ENCODE measurements at regions not wholly inside any gene's neighbourhood (a gene's known extent, or its start where the extent isn't known, plus 50 kb on each side); places are given as distances from the start of the nearest gene placed in this dataset.

- POLR2A ChIA-PET, result no interaction called here
- H3K4me1 ChIP-seq (ENCODE audit: control insufficient read depth, insufficient read depth, low read length), result no peaks in the 10 kb centered on the region
- CTCF ChIA-PET, result interaction anchor here (0.7 kb wide), 1 partner anchor 168 kb away, joined by 3 read pairs; no protein-coding TSS in a partner anchor
- TF ChIP-seq ZSCAN23 (tag by site-specific recombination; IDR thresholded peaks at IDR 0.05), result no peak
- TF ChIP-seq ZBTB26 (tag by site-specific recombination; optimal IDR thresholded peaks at IDR 0.05), result no peak
- no peak for TF ChIP-seq ZNF404 (tag by site-specific recombination; IDR thresholded peaks at IDR 0.05)
- TF ChIP-seq PRDM1 (tag by site-specific recombination; IDR thresholded peaks at IDR 0.05), result no peak
- TF ChIP-seq ZXDB (tag by site-specific recombination; IDR thresholded peaks at IDR 0.05), result no peak
- no peak for TF ChIP-seq ZNF280C (tag by site-specific recombination; IDR thresholded peaks at IDR 0.05)
- TF ChIP-seq ZNF202 (tag by site-specific recombination; IDR thresholded peaks at IDR 0.05; ENCODE audit: borderline replicate concordance), result no peak
- TF ChIP-seq ZNF354C (tag by site-specific recombination; IDR thresholded peaks at IDR 0.05; ENCODE audit: borderline replicate concordance, low read depth), result no peak
- TF ChIP-seq ZNF184 (tag by site-specific recombination; IDR thresholded peaks at IDR 0.05), result no peak
- TF ChIP-seq ZBTB6 (tag by site-specific recombination; IDR thresholded peaks at IDR 0.05), result no peak
- no peak for TF ChIP-seq ZNF426 (tag by site-specific recombination; IDR thresholded peaks at IDR 0.05)
- TF ChIP-seq ZNF677 (tag by site-specific recombination; IDR thresholded peaks at IDR 0.05), result no peak
- TF ChIP-seq HOXC10 (CRISPR knock-in tag; IDR thresholded peaks at IDR 0.05), result no peak
- TF ChIP-seq ZBTB44 (tag by site-specific recombination; IDR thresholded peaks at IDR 0.05), result no peak
- no peak for TF ChIP-seq ZNF449 (tag by site-specific recombination; IDR thresholded peaks at IDR 0.05)
- no peak for TF ChIP-seq OVOL3 (tag by site-specific recombination; IDR thresholded peaks at IDR 0.05)
- TF ChIP-seq ZNF600 (tag by site-specific recombination; IDR thresholded peaks at IDR 0.05), result no peak
- TF ChIP-seq WT1 (tag by site-specific recombination; IDR thresholded peaks at IDR 0.05), result no peak
- no peak overlapping the region for H3K27ac ChIP-seq (ENCODE audit: extremely low read depth, low read depth, low read length)
- H3K4me3 ChIP-seq (ENCODE audit: low read depth, low read length), result no peak overlapping the region
- no peaks in the 10 kb centered on the region for H3K9me3 ChIP-seq (ENCODE audit: control insufficient read depth, insufficient read depth, low read depth, low read length)
- H3K36me3 ChIP-seq (ENCODE audit: control insufficient read depth in 2 of 2, insufficient read depth in 1 of 2, low read length in 2 of 2), result no peaks in the 10 kb centered on the region
Measured at GRCh38 chr13:100887729-100888151, 213.1 kb upstream of the TMTC4 start.

- H3K27ac ChIP-seq (ENCODE audit: extremely low read depth, low read depth, low read length), result no peak overlapping the region
- CTCF ChIA-PET, result interaction anchor here (0.6 kb wide), 1 partner anchor 17 kb away, joined by 4 read pairs; no protein-coding TSS in a partner anchor
- POLR2A ChIA-PET, result no interaction called here
- H3K4me1 ChIP-seq (ENCODE audit: control insufficient read depth, insufficient read depth, low read length), result no peaks in the 10 kb centered on the region
- no peaks in the 10 kb centered on the region for H3K36me3 ChIP-seq (ENCODE audit: control insufficient read depth in 2 of 2, insufficient read depth in 1 of 2, low read length in 2 of 2)
- H3K9me3 ChIP-seq (ENCODE audit: control insufficient read depth, insufficient read depth, low read depth, low read length), result no peaks in the 10 kb centered on the region
- no peak overlapping the region for H3K4me3 ChIP-seq (ENCODE audit: low read depth, low read length)
- TF ChIP-seq ZNF404 (tag by site-specific recombination; IDR thresholded peaks at IDR 0.05) (no peak), SETDB1 (IDR thresholded peaks at IDR 0.05; ENCODE audit: insufficient read length, low read length) (no peak), KLF9 (tag by site-specific recombination; IDR thresholded peaks at IDR 0.05; ENCODE audit: low read depth) (no peak), SCRT1 (tag by site-specific recombination; IDR thresholded peaks at IDR 0.05; ENCODE audit: borderline replicate concordance) (no peak), GFI1B (tag by site-specific recombination; IDR thresholded peaks at IDR 0.05) (no peak), ZNF202 (tag by site-specific recombination; IDR thresholded peaks at IDR 0.05; ENCODE audit: borderline replicate concordance) (no peak), ZNF423 (tag by site-specific recombination; IDR thresholded peaks at IDR 0.05) (no peak), ZXDB (tag by site-specific recombination; IDR thresholded peaks at IDR 0.05) (no peak), ZNF366 (tag by site-specific recombination; conservative IDR thresholded peaks at IDR 0.05) (no peak), ZNF560 (tag by site-specific recombination; IDR thresholded peaks at IDR 0.05; ENCODE audit: borderline replicate concordance) (no peak), PATZ1 (tag by site-specific recombination; IDR thresholded peaks at IDR 0.05) (no peak), BCL11A (tag by site-specific recombination; IDR thresholded peaks at IDR 0.05; ENCODE audit: low read depth) (no peak)
Measured at GRCh38 chr13:100883453-100883852, 208.9 kb upstream of the TMTC4 start.
